Endothelial cell of umbilical vein (primary cell): ENCODE measurements at regions not wholly inside any gene's neighbourhood (a gene's known extent, or its start where the extent isn't known, plus 50 kb on each side); places are given as distances from the start of the nearest gene placed in this dataset.

ENCODE experiments used
- BruUV-seq: library from RNA; stranded (reverse); fragments of 400-500 nt; replicated peaks from 2 replicates; lab custom pipeline; 2021; lab: Mats Ljungman, UMichigan
- CTCF ChIA-PET: fragments of 300-600, 350-600 bp; sonication (Branson Sonifier 250); formaldehyde crosslinking; loops from one replicate; lab custom pipeline; 2021; ENCODE audit warnings: antibody characterized with exemption, inconsistent platforms; lab: Charles Lee
- POLR2A ChIA-PET: fragments of 300-600, 350-600 bp; sonication (Branson Sonifier 250); formaldehyde crosslinking; loops from one replicate; lab custom pipeline; 2021; ENCODE audit warnings: antibody characterized with exemption, inconsistent platforms; lab: Charles Lee
- DNase-seq: peaks from one replicate; pipeline ENCODE4 v3.0.0-alpha.2; 2011; ENCODE audit warnings: low read depth, low spot score
- FAIRE-seq: peaks from 2 replicates; lab custom pipeline; 2011; peaks lifted over from hg19 to GRCh38; lab: Jason Lieb, UNC
- H2AFZ ChIP-seq: 2 replicates; pipeline ENCODE4 v1.6.0; 2012; ENCODE audit warnings: low read depth, low read length, control low read depth, inconsistent platforms
- H3K27ac ChIP-seq: 2 replicates; pipeline ENCODE4 v1.5.1; 2011; ENCODE audit warnings: low read depth, mild to moderate bottlenecking, control low read depth, low read length, moderate library complexity; ENCODE audit not compliant: insufficient read depth
- H3K27me3 ChIP-seq, 2 experiments: 2 replicates each; pipeline versions ENCODE4 v1.6.0 to v1.6.1; 2011; ENCODE audit warnings: low read length in 2 of 2, mixed read lengths in 1 of 2; ENCODE audit not compliant: control insufficient read depth in 2 of 2, insufficient read depth in 2 of 2
- H3K36me3 ChIP-seq, 2 experiments: 2 replicates in 1 of 2; 3 replicates in 1 of 2; pipeline ENCODE4 v1.5.1; 2011; ENCODE audit warnings: low read length in 2 of 2, mild to moderate bottlenecking in 1 of 2, moderate library complexity in 1 of 2; ENCODE audit not compliant: control insufficient read depth in 2 of 2, insufficient read depth in 2 of 2; ENCODE audit errors: extremely low read depth in 1 of 2
- H3K4me1 ChIP-seq: 3 replicates; pipeline ENCODE4 v1.5.1; 2011; ENCODE audit warnings: mild to moderate bottlenecking, low read length; ENCODE audit not compliant: control insufficient read depth, insufficient read depth; ENCODE audit errors: extremely low read depth
- H3K4me2 ChIP-seq: 2 replicates; pipeline ENCODE4 v1.6.1; 2011; ENCODE audit warnings: low read length, control low read depth, mixed read lengths; ENCODE audit not compliant: insufficient read depth
- H3K4me3 ChIP-seq, 3 experiments: fragments of 200-600 bp in 1 of 3; sonication (generic), shearing (Covaris generic) in 1 of 3; replicated peaks in 1 of 3; 2 replicates each; pipeline ENCODE4 v1.5.1; 2011 to 2016; ENCODE audit warnings: control low read depth in 3 of 3, low read length in 3 of 3, mild to moderate bottlenecking in 2 of 3, inconsistent platforms in 1 of 3, low read depth in 1 of 3, moderate library complexity in 1 of 3; ENCODE audit not compliant: insufficient read depth in 1 of 3
- H3K79me2 ChIP-seq: 2 replicates; pipeline ENCODE4 v1.6.0; 2012; ENCODE audit warnings: low read length, inconsistent platforms; ENCODE audit not compliant: control insufficient read depth, insufficient read depth
- H3K9ac ChIP-seq: replicated peaks from 2 replicates; pipeline ENCODE3; 2011; ENCODE audit warnings: low read length, control low read depth; ENCODE audit not compliant: insufficient read depth; ENCODE audit errors: extremely low read depth
- H3K9me1 ChIP-seq: replicated peaks from 3 replicates; pipeline ENCODE4 v1.6.0; 2011; ENCODE audit warnings: mild to moderate bottlenecking, low read length; ENCODE audit not compliant: control insufficient read depth, insufficient read depth; ENCODE audit errors: extremely low read depth
- H3K9me3 ChIP-seq: replicated peaks from 2 replicates; pipeline ENCODE4 v1.5.1; 2012; ENCODE audit warnings: low read length, inconsistent platforms; ENCODE audit not compliant: control insufficient read depth, insufficient read depth
- H4K20me1 ChIP-seq: replicated peaks from 2 replicates; pipeline ENCODE3; 2011; ENCODE audit warnings: mild to moderate bottlenecking, low read length; ENCODE audit not compliant: control insufficient read depth, insufficient read depth; ENCODE audit errors: extremely low read depth
- EZH2 ChIP-seq: IDR thresholded peaks from 2 replicates; pipeline ENCODE4 v1.6.1; 2012; ENCODE audit warnings: borderline replicate concordance, low read depth, mild to moderate bottlenecking, moderate library complexity, low read length, inconsistent platforms; ENCODE audit not compliant: severe bottlenecking
- FOS ChIP-seq: IDR thresholded peaks from 2 replicates; pipeline ENCODE4 v1.6.1; 2011; ENCODE audit warnings: mild to moderate bottlenecking, low read length, moderate library complexity, borderline replicate concordance; ENCODE audit not compliant: insufficient read depth
- GATA2 ChIP-seq: IDR thresholded peaks from 2 replicates; pipeline ENCODE4 v1.7.0; 2011; ENCODE audit warnings: low read depth, mild to moderate bottlenecking, moderate library complexity, mixed read lengths, low read length; ENCODE audit not compliant: insufficient read length, insufficient read depth
- JUN ChIP-seq: IDR thresholded peaks from 2 replicates; pipeline ENCODE4 v1.6.1; 2011; ENCODE audit warnings: borderline replicate concordance, low read depth; ENCODE audit not compliant: insufficient read length, insufficient read depth
- MAX ChIP-seq: IDR thresholded peaks from 2 replicates; pipeline ENCODE4 v1.6.1; 2011; ENCODE audit not compliant: insufficient read depth, insufficient read length
- MYC ChIP-seq: IDR thresholded peaks from one replicate; pipeline ENCODE4 v1.6.1; 2011; ENCODE audit warnings: mild to moderate bottlenecking, low read depth, low read length
- POLR2A ChIP-seq: IDR thresholded peaks from 2 replicates; pipeline ENCODE4 v1.6.1; 2012; ENCODE audit warnings: low read depth, mild to moderate bottlenecking, control low read depth, low read length
- POLR2AphosphoS5 ChIP-seq: IDR thresholded peaks from 2 replicates; pipeline ENCODE4 v1.6.1; 2012; ENCODE audit warnings: low read depth, mild to moderate bottlenecking, control low read depth, low read length, moderate library complexity; ENCODE audit not compliant: insufficient read depth
- dilution Hi-C: fragments of 300-500 bp; cut with MboI; formaldehyde crosslinking; loops from one replicate; pipeline ENCODE4 v1.15.0; 2019; ENCODE audit warnings: low sequenced_read_pairs; ENCODE audit not compliant: extremely low pct_ligation_motif_present
- intact Hi-C: fragments of 100-400 bp; cut with micrococcal nuclease; formaldehyde crosslinking; loops from one replicate; pipeline ENCODE4 v1.10.0; 2022
- TF ChIP-seq, protein P1 (sequence below), 2 donors: IDR thresholded peaks; 1 replicate in 1 of 2; 2 replicates in 1 of 2; pipeline ENCODE4 v1.5.1; 2011; ENCODE audit warnings: low read length in 2 of 2, mild to moderate bottlenecking in 2 of 2, moderate library complexity in 2 of 2, control low read depth in 1 of 2, inconsistent platforms in 1 of 2, low read depth in 1 of 2; ENCODE audit not compliant: insufficient read depth in 1 of 2; ENCODE audit errors: extremely low read depth in 1 of 2

DNA sequence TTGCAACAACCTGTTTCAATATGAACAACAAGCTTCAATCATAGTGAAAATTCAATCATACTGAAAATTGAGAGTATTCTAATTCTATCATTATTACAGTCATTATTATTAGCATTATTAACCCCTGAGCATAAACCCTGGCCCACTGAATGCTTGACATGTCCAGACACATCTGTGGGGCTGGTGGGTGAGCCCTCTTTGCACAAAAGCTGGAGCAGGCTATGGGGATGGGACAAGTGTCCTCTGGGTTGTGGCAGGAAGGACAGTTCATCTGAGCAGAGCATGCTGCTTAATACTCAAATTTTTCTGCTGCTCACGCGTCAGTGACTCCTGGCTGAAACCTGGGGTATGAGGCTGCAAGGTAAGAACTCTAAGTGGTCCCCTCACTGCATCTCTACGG lies 451.1 kb upstream of the POU3F3 start:
- Histone ChIP-seq H3K9me3 (peaks cover 2% of the 10 kb centered on the region), H2AFZ (no peak overlapping the region), H3K36me3 (no peaks in the 10 kb centered on the region), H4K20me1 (no peaks in the 10 kb centered on the region), H3K27me3 (no peaks in the 10 kb centered on the region), H3K27ac (no peak overlapping the region), H3K4me2 (no peak overlapping the region), H3K9ac (no peak overlapping the region), H3K79me2 (no peaks in the 10 kb centered on the region), H3K9me1 (no peaks in the 10 kb centered on the region), H3K4me3 (no peak overlapping the region), H3K4me1 (no peaks in the 10 kb centered on the region)
- intact Hi-C loops, result no loop called here
- BruUV-seq, result no TSS peak
- POLR2A ChIA-PET, result no interaction called here
- TF ChIP-seq EZH2 (no peak), POLR2AphosphoS5 (no peak), MYC (no peak)
- no peak for FAIRE-seq
- CTCF ChIA-PET, result no interaction called here
- DNase-seq, result no peak
- dilution Hi-C loops, result no loop called here

GRCh38 chr2:104404526-104404925 lies 449.4 kb upstream of the POU3F3 start:
- Histone ChIP-seq H3K4me1 (no peaks in the 10 kb centered on the region), H2AFZ (no peak overlapping the region), H3K9me3 (peaks cover 2% of the 10 kb centered on the region), H3K79me2 (no peaks in the 10 kb centered on the region), H3K27ac (no peak overlapping the region), H3K9ac (no peak overlapping the region), H3K9me1 (no peaks in the 10 kb centered on the region), H3K36me3 (no peaks in the 10 kb centered on the region), H3K27me3 (no peaks in the 10 kb centered on the region), H3K4me3 (no peak overlapping the region), H3K4me2 (no peak overlapping the region), H4K20me1 (no peaks in the 10 kb centered on the region)
- BruUV-seq, result no TSS peak
- TF ChIP-seq POLR2A (no peak), MYC (no peak), MAX (no peak), FOS (no peak), POLR2AphosphoS5 (no peak), EZH2 (no peak), JUN (no peak), GATA2 (no peak)
- TF ChIP-seq, protein P1, sequence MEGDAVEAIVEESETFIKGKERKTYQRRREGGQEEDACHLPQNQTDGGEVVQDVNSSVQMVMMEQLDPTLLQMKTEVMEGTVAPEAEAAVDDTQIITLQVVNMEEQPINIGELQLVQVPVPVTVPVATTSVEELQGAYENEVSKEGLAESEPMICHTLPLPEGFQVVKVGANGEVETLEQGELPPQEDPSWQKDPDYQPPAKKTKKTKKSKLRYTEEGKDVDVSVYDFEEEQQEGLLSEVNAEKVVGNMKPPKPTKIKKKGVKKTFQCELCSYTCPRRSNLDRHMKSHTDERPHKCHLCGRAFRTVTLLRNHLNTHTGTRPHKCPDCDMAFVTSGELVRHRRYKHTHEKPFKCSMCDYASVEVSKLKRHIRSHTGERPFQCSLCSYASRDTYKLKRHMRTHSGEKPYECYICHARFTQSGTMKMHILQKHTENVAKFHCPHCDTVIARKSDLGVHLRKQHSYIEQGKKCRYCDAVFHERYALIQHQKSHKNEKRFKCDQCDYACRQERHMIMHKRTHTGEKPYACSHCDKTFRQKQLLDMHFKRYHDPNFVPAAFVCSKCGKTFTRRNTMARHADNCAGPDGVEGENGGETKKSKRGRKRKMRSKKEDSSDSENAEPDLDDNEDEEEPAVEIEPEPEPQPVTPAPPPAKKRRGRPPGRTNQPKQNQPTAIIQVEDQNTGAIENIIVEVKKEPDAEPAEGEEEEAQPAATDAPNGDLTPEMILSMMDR (IDR thresholded peaks at IDR 0.05; ENCODE audit: extremely low read depth in 1 of 2, insufficient read depth in 1 of 2, low read depth in 1 of 2, low read length in 2 of 2), result no peak
- DNase-seq (no peak), FAIRE-seq (no peak)
- ChIA-PET POLR2A (no interaction called here), CTCF (no interaction called here)
- dilution Hi-C loops, result no loop called here
- intact Hi-C loops, result no loop called here
